GM19328 (cell line): ENCODE measurements at regions not wholly inside any gene's neighbourhood (a gene's known extent, or its start where the extent isn't known, plus 50 kb on each side); places are given as distances from the start of the nearest gene placed in this dataset.

Experiments used
- ATAC-seq: cut with Tn5 transposase; IDR thresholded peaks from one replicate; pipeline ENCODE4 v1.9.1; 2021; ENCODE audit warnings: mild to moderate bottlenecking, moderate library complexity; ENCODE audit not compliant: unreplicated experiment

GRCh38 chr2:128447538-128447995 is 128.9 kb upstream of the HS6ST1 start:
- ATAC-seq, result no peak

GRCh38 chr2:128448331-128449225 is 129.9 kb upstream of the HS6ST1 start:
- no peak for ATAC-seq

DNA sequence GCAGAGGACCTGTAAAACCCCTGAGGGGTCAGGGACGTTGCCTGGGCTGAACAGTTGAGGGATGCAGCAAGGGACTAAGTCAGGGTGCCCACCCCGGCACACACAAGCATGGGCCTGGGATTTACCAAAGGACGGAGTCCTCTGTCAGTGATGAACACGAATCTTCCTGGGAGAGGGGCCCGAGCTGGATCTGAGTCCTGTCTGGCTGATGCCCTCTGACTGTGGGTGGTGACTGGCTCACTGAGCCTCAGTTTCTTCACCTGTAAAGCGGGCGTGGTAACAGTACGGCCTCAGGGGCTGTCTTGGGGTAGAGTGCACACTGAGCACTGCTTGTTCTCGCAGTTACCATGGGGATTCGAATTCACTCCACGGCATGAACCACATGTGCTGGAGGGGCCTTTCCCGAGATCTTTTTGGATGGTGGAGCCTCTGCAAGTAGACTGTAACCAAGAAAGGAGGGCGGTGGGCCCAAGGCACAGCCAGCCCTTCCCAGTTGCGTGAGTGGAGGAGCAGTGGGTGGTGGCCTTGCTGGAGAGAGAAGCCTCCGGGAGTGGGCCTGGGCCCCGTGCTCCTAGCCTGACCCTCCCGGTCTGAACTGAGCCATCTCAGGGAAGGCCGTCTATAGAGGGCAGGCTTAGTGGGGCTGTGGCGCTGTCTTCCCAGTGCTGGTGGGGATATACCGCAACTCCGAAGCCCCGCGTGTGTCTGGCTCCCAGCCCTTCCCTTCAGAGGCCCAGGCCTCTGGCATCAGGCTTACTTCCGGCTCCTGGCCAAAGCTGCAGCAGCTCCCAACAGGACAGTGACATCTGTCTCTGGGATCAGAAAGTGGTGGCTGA is 130.8 kb upstream of the HS6ST1 start:
- no peak for ATAC-seq

DNA sequence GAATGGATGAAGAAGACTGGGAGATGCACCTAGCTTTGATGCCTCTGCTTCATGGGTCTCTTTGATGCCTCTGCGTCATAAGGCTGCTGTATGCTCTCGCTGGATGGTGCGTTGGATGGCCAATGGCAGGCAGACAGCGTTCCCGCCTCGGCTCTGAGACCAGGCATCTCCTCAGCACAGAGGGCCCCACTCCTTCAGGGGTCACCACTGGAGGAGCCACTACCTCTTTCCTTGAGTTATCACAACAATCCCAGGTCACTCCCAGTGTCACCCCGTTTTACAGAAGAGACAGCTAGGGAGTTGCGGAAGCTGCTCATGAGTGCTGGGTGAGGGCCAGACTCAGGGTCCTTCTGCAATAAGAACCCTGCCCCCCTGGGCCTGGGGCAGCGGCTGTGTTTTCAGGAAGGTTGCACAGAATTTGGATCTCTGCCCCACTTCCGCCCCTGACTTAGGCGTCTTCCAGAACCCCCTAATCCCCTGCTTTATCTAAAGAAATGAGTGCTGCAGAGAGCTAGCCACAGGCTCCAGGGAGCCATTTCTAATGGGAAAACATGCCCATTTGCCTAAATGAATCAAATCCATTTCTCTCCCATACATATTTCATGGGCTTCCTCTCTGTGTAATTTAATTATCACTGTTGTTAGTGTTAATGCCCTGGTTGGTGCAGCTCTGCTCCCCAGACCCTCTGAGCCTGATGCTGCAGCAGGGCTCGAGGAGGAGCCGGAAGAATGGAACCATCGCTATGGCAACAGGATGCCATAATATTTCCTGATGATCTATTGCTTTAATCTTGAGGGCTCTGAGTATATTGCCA is 131.8 kb upstream of the HS6ST1 start:
- ATAC-seq, result no peak

DNA sequence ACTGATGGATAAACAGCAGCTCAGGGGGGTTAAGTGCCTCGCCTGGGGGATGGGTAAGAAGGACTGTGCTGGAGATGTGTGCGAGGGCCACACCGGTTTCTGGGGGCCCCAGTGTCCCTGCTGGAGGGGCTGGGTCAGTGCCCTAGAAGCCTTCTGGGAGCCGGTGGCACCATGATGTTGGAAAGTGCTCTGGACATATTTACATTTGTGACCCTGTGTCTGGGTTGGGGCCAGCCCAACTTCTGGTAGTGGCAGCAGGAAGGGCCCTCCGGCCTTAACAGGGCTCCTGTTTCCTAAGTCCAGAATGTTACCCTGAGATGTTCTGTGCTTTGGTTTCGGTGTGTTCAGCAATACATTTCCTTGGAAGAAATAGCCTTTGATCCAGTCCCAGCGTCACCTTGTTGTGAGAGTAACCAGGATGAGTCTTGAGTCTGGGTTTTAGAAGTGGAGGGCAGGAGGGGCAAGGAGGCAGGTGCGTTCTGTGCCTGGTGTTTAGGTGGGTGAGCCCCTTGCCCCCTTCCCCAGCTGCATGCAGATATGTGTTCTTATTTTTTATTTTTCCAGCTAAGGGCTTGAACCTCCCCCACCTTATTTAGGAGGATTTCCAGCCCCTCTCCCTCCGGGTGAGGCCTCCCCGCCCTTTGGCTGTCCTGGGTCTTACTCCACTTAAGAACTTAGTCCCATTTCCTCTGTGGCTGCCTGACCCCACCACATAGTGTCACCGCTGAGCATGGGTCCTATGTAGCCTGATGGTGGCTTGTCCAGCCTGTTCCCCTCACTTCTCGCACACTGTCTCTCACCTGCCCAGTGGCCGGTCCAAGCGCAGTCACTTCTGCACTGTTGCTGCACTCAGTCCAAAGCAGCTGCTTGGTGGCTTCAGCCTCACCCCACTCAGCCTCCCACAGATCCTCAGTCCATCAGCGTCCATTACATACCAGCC is 132.7 kb upstream of the HS6ST1 start:
- no peak for ATAC-seq

DNA sequence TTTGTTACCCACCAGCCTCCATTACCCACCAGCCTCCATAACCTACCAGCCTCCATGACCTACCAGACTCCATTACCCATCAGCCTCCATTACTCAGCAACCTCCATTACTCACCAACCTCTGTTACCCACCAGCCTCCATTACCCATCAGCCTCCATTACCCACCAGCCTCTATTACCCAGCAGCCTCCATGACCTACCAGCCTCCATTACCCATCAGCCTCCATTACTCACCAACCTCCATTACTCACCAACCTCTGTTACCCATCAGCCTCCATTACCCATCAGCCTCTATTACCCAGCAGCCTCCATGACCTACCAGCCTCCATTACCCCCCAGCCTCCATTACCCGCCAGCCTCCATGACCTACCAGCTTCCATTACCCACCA is 133.3 kb upstream of the HS6ST1 start:
- no peak for ATAC-seq

DNA sequence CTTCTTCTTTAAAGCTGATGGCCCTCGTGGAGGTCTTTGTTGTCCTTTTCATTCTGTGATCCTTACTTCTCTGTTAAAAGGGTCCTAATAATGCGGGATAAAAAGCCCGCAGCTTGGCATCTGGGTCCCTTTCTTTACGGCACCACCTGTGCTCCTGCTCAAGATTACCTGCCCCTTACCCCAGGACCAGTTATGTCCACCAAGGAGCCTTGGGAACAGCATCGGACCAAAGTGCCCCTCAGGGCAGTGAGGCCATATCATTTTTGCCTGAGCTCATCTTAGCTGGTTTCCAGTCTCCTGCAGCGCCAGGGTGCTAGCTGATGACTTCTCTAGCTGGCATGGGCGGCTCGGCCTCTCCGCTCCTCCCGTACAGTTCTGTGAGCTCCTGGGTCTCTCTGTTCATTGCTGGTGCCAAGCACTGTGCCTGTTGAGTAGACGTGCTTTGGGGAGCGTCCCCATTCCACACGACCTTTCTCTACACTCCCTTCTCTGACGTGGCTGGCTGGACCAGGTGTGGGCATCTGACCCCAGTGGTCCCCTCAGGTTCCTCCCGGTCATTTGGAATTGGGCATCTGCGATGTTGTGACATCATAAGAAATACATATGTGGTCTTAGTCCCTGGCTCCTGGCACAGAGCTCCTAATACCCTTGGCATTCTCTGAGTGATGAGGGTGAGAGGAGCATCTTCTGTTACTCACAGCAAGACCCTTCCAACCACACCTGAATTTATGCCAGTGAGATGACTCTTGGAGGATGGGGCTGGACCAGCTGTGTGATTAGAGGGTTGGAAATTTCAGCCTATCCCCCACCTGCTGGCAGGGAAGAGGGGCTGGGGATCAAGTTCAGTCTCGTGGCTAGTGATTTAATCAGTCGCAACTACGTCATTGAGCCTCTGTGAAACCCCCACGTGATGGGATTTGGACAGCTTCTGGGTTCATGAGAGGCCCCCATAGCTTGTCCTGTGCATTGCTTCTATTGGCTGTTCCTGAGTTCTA is 134.2 kb upstream of the HS6ST1 start:
- no peak for ATAC-seq

GRCh38 chr2:128454980-128455720 is 136.5 kb upstream of the HS6ST1 start:
- ATAC-seq, result no peak

DNA sequence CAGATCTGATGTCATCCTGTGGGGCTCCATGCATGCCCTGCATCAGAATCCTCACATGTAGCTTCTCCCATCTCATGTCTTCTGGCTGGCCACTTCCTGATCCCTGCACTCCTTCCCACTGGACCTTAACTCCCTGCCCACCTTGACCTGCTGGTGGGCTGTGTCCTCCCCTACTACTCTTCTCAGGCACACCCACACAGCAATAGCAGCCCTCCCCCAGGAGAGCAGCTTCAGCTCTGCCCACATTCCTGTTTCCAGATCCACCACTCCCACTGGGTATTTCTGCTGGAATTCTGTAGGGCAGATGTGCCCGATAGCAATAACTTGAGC is 137.0 kb upstream of the HS6ST1 start:
- ATAC-seq, result no peak

- no peak for ATAC-seq
These were observed 137.6 kb upstream of the HS6ST1 start for GRCh38 chr2:128456281-128456680.

DNA sequence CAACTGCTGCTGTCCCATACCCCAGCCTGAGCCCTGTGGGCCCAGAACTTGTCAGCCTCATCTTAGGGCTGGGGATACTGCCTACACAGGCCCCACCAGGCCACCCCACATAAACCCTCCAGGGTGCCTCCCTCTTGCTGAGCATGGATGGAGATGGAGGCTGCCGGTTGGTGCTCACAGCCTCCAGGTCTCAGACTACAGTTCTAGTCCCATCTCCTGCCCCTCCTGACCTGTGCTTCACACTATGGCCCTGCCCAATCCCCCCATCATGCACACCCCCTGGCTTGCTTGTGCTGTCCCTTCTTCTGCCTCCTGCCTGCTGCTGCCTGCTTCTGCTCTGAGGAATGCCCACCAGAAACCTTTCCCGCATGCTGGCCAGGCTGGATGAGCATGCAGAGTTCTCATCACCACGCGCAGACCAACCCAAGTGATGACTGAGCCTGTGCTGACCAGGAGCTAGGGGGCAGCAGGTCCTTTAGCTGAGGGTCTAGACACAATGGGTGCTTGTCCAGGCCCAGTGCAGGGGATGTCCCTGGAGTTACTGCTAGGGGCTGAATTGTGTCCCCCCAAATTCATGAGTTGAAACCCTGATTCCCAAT is 138.4 kb upstream of the HS6ST1 start:
- ATAC-seq, result no peak

GRCh38 chr2:128457716-128458115 is 139.0 kb upstream of the HS6ST1 start:
- ATAC-seq, result no peak

DNA sequence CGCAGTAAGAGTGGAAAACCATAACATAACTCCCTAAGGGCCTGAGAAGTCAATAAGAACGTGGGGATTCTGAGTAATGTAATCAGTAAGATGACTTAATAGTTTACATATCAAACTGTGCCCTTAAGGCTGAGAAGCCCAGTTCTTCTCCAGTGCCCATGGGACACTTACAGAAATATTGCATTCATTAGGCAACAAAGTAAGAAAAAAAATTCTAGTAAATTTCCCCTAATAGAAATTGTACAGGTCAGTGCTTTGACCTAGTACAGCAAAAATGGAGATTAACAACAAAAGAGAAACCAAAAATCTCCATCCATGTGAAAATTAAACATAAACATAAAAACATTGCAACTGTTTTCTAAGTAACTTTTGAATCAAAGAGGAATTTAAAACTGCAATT is 139.8 kb upstream of the HS6ST1 start:
- no peak for ATAC-seq

DNA sequence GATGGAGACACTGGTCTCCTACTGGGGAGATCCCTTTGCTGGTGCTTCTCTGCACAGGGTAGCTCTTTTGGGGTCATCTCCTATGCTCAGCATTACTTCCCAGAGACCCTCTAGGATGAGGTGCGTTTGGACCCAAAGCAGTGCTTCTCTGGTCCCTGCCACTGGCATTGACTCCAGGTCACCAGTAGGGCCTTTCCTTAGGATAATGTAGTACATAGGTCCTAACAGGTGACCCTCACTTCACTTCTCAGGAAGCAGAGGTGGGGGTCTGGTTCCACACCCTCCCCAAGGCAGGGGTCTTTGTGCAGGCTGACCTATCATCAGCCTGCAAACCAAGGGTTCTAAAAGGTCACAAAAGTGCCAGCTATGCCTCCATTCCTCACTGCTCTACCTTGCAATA is 145.8 kb upstream of the HS6ST1 start:
- no peak for ATAC-seq

DNA sequence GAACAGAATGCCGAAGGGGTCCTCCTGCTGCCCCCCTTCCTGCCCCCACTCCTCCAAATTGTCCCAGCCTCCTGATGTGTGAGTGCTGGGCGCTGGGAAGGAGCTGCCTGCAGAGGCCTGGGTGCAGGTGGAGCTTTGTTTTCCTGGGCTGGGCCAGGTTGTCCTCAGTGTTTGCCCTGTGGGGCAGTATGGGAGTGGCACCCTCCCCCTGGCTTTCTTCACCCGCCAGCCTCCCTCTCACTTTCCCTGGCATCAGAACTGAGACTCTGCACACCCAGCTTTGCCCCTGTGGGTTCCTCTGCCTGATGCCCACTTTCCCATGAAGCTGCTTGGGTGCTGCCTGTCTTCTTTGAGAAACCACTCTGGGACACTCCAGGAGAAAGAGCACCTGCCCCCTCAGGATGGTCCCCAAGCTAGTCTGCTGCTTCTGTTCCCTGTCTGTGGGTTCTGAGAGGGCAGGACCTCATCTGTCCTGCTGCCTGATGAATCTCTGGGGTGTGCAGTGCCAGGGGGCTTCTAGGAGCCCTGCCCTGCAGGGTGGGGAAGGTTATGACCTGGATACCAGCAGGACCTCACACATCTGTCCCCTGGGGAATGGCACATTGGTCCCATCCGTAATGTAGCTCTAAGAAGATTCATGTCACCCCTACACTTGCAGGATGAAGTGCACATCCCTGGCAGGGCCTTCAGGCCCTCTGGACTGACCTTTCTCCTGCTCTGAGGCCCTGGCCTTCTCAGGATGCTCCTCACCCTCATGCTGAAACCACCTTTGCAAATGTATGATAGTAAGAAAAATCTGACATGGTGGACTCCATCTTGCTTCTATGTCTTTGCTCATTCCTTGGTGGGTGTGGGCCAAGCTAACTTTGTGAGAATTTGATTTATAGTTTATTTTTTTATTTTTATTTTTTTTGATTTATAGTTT is 146.8 kb upstream of the HS6ST1 start:
- ATAC-seq, result no peak

DNA sequence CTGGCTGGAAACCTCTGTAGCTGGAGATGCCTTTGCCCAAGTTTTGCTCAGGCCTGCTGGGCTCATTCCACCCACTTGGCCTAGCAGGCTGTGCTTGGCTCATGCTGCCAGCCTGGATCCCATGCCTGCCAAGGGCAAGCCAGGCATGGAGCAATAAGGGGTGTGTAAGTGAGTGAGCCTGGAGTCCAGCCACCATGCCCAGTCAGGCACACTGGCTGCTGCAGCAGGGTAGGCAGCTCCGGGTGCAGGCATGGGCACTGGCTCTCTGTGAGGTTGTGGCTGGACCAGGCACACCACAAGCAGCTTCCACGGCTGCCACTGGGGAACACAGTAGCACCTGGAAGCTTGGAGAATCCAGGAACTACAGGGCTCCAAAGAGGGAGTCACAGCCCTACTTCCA is 147.7 kb upstream of the HS6ST1 start:
- ATAC-seq, result no peak

- no peak for ATAC-seq
These were observed 148.1 kb upstream of the HS6ST1 start for GRCh38 chr2:128466776-128467175.
